ENCODE measurements at regions not wholly inside any gene's neighbourhood (a gene's known extent, or its start where the extent isn't known, plus 50 kb on each side); places are given as distances from the start of the nearest gene placed in this dataset.

DNA sequence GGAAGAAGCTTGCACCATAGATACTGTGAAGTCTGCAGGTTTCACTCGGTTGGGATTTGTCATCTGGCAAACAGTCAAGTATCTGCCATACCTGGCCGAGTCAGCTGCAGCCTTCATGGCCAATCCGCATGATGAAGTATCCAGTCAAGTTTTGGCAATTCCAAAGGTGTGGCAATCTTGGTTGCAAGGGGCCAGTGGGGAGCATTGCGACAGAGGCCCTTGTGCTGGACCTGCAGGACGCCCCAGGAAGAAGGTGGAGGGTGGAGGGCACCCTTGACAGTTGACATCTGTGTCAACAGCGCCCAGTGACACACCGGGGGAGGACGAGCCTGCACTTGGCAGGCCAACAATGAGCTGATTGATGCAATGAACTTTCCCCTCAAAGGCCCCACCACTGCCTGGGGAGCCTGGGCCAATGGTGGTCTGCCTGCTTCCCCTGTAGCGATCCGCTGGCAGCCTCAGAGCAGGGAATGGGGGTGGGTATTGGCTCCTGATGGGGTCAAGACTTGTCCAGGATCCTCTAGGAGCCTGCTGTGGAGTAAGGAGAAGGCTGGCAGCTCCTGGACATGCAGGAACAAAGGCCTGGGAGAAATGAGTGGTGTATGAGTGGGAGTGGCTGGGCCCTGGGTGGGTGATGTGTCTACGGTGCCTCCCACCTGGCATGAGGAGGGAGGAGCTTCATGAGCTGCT is 122.8 kb upstream of the PITX1 start (continued):
- TF ChIP-seq ZNF33B (CRISPR knock-in tag; IDR thresholded peaks at IDR 0.05) (no peak), JUND (CRISPR knock-in tag; IDR thresholded peaks at IDR 0.05) (peak; percentile 62), AKAP8 (CRISPR knock-in tag; IDR thresholded peaks at IDR 0.05) (peak; percentile 44; the same call in 1 of the 2 replicates), ZNF562 (CRISPR knock-in tag; IDR thresholded peaks at IDR 0.05; ENCODE audit: borderline replicate concordance) (no peak), IKZF1 (IDR thresholded peaks at IDR 0.05) (no peak), RXRB (CRISPR knock-in tag; IDR thresholded peaks at IDR 0.05; ENCODE audit: borderline replicate concordance) (peak; percentile 99), ZNF564 (CRISPR knock-in tag; IDR thresholded peaks at IDR 0.05) (no peak; the same call in 1 of the 2 replicates)
- TF ChIP-seq, protein P1, sequence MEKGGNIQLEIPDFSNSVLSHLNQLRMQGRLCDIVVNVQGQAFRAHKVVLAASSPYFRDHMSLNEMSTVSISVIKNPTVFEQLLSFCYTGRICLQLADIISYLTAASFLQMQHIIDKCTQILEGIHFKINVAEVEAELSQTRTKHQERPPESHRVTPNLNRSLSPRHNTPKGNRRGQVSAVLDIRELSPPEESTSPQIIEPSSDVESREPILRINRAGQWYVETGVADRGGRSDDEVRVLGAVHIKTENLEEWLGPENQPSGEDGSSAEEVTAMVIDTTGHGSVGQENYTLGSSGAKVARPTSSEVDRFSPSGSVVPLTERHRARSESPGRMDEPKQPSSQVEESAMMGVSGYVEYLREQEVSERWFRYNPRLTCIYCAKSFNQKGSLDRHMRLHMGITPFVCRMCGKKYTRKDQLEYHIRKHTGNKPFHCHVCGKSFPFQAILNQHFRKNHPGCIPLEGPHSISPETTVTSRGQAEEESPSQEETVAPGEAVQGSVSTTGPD (CRISPR knock-in tag; IDR thresholded peaks at IDR 0.05): peak; percentile 99
- TF ChIP-seq, protein P2, sequence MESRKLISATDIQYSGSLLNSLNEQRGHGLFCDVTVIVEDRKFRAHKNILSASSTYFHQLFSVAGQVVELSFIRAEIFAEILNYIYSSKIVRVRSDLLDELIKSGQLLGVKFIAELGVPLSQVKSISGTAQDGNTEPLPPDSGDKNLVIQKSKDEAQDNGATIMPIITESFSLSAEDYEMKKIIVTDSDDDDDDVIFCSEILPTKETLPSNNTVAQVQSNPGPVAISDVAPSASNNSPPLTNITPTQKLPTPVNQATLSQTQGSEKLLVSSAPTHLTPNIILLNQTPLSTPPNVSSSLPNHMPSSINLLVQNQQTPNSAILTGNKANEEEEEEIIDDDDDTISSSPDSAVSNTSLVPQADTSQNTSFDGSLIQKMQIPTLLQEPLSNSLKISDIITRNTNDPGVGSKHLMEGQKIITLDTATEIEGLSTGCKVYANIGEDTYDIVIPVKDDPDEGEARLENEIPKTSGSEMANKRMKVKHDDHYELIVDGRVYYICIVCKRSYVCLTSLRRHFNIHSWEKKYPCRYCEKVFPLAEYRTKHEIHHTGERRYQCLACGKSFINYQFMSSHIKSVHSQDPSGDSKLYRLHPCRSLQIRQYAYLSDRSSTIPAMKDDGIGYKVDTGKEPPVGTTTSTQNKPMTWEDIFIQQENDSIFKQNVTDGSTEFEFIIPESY (CRISPR knock-in tag; IDR thresholded peaks at IDR 0.05): peak; percentile 87
- TF ChIP-seq, protein P3, sequence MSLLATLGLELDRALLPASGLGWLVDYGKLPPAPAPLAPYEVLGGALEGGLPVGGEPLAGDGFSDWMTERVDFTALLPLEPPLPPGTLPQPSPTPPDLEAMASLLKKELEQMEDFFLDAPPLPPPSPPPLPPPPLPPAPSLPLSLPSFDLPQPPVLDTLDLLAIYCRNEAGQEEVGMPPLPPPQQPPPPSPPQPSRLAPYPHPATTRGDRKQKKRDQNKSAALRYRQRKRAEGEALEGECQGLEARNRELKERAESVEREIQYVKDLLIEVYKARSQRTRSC (CRISPR knock-in tag; IDR thresholded peaks at IDR 0.05; ENCODE audit: low read depth): no peak
- TF ChIP-seq, protein P4, sequence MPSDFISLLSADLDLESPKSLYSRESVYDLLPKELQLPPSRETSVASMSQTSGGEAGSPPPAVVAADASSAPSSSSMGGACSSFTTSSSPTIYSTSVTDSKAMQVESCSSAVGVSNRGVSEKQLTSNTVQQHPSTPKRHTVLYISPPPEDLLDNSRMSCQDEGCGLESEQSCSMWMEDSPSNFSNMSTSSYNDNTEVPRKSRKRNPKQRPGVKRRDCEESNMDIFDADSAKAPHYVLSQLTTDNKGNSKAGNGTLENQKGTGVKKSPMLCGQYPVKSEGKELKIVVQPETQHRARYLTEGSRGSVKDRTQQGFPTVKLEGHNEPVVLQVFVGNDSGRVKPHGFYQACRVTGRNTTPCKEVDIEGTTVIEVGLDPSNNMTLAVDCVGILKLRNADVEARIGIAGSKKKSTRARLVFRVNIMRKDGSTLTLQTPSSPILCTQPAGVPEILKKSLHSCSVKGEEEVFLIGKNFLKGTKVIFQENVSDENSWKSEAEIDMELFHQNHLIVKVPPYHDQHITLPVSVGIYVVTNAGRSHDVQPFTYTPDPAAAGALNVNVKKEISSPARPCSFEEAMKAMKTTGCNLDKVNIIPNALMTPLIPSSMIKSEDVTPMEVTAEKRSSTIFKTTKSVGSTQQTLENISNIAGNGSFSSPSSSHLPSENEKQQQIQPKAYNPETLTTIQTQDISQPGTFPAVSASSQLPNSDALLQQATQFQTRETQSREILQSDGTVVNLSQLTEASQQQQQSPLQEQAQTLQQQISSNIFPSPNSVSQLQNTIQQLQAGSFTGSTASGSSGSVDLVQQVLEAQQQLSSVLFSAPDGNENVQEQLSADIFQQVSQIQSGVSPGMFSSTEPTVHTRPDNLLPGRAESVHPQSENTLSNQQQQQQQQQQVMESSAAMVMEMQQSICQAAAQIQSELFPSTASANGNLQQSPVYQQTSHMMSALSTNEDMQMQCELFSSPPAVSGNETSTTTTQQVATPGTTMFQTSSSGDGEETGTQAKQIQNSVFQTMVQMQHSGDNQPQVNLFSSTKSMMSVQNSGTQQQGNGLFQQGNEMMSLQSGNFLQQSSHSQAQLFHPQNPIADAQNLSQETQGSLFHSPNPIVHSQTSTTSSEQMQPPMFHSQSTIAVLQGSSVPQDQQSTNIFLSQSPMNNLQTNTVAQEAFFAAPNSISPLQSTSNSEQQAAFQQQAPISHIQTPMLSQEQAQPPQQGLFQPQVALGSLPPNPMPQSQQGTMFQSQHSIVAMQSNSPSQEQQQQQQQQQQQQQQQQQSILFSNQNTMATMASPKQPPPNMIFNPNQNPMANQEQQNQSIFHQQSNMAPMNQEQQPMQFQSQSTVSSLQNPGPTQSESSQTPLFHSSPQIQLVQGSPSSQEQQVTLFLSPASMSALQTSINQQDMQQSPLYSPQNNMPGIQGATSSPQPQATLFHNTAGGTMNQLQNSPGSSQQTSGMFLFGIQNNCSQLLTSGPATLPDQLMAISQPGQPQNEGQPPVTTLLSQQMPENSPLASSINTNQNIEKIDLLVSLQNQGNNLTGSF (CRISPR knock-in tag; IDR thresholded peaks at IDR 0.05): no peak
- TF ChIP-seq, protein P5, sequence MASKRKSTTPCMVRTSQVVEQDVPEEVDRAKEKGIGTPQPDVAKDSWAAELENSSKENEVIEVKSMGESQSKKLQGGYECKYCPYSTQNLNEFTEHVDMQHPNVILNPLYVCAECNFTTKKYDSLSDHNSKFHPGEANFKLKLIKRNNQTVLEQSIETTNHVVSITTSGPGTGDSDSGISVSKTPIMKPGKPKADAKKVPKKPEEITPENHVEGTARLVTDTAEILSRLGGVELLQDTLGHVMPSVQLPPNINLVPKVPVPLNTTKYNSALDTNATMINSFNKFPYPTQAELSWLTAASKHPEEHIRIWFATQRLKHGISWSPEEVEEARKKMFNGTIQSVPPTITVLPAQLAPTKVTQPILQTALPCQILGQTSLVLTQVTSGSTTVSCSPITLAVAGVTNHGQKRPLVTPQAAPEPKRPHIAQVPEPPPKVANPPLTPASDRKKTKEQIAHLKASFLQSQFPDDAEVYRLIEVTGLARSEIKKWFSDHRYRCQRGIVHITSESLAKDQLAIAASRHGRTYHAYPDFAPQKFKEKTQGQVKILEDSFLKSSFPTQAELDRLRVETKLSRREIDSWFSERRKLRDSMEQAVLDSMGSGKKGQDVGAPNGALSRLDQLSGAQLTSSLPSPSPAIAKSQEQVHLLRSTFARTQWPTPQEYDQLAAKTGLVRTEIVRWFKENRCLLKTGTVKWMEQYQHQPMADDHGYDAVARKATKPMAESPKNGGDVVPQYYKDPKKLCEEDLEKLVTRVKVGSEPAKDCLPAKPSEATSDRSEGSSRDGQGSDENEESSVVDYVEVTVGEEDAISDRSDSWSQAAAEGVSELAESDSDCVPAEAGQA (IDR thresholded peaks at IDR 0.05; ENCODE audit: low read depth): peak; percentile 41; the same call in 1 of the 2 replicates
- TF ChIP-seq, protein P5 (CRISPR knock-in tag; IDR thresholded peaks at IDR 0.05; ENCODE audit: borderline replicate concordance): no peak

All from HepG2 (cell line).